HEK293T (cell line): ENCODE measurements at regions not wholly inside any gene's neighbourhood (a gene's known extent, or its start where the extent isn't known, plus 50 kb on each side); places are given as distances from the start of the nearest gene placed in this dataset.

Experiments
- CTCF ChIA-PET: fragments of 350-600 bp; formaldehyde crosslinking; extraction: SDS; loops from one replicate; lab custom pipeline; 2021; ENCODE audit warnings: antibody characterized with exemption, inconsistent platforms; lab: Yijun Ruan, JAX
- POLR2A ChIA-PET: fragments of 350-600 bp; formaldehyde crosslinking; extraction: SDS; loops from one replicate; lab custom pipeline; 2020; ENCODE audit warnings: antibody characterized with exemption, inconsistent platforms; lab: Yijun Ruan, JAX
- DNase-seq: peaks from one replicate; pipeline ENCODE4 v3.0.0; 2012; ENCODE audit warnings: mixed read lengths; ENCODE audit errors: extremely low spot score
- ARNT ChIP-seq: fragments of 450-650 bp; IDR thresholded peaks from 2 replicates; pipeline ENCODE4 v1.6.1; 2017; ENCODE audit warnings: mild to moderate bottlenecking
- BHLHE40 ChIP-seq: fragments of 450-650 bp; IDR thresholded peaks from 2 replicates; pipeline ENCODE4 v1.6.1; 2016; ENCODE audit warnings: mild to moderate bottlenecking, moderate library complexity, borderline replicate concordance
- CTBP1 ChIP-seq: fragments of 450-650 bp; IDR thresholded peaks from 2 replicates; pipeline ENCODE4 v1.6.1; 2016; ENCODE audit warnings: borderline replicate concordance
- ELF4 ChIP-seq: fragments of 450-650 bp; IDR thresholded peaks from 2 replicates; pipeline ENCODE4 v1.6.1; 2017; ENCODE audit warnings: antibody characterized with exemption
- FOXA1 ChIP-seq: fragments of 450-650 bp; IDR thresholded peaks from 2 replicates; pipeline ENCODE4 v1.6.1; 2016; ENCODE audit warnings: mild to moderate bottlenecking
- FOXK2 ChIP-seq: fragments of 450-650 bp; IDR thresholded peaks from 2 replicates; pipeline ENCODE4 v1.6.1; 2016; ENCODE audit warnings: mild to moderate bottlenecking
- FOXM1 ChIP-seq: fragments of 450-650 bp; IDR thresholded peaks from 2 replicates; pipeline ENCODE4 v1.6.1; 2017; ENCODE audit warnings: mild to moderate bottlenecking, borderline replicate concordance
- HDGF ChIP-seq: fragments of 450-650 bp; IDR thresholded peaks from 2 replicates; pipeline ENCODE4 v1.6.1; 2017; ENCODE audit warnings: antibody characterized with exemption, borderline replicate concordance
- L3MBTL2 ChIP-seq: fragments of 450-650 bp; conservative IDR thresholded peaks from 2 replicates; pipeline ENCODE4 v1.6.1; 2016; ENCODE audit warnings: mild to moderate bottlenecking
- LEF1 ChIP-seq: fragments of 450-650 bp; IDR thresholded peaks from 2 replicates; pipeline ENCODE4 v1.6.1; 2017; ENCODE audit warnings: mild to moderate bottlenecking, borderline replicate concordance
- NFRKB ChIP-seq: fragments of 450-650 bp; IDR thresholded peaks from 2 replicates; pipeline ENCODE4 v1.6.1; 2016; ENCODE audit warnings: mild to moderate bottlenecking, moderate library complexity
- PKNOX1 ChIP-seq: fragments of 450-650 bp; IDR thresholded peaks from 2 replicates; pipeline ENCODE4 v1.6.1; 2016
- SP1 ChIP-seq: fragments of 450-650 bp; IDR thresholded peaks from 2 replicates; pipeline ENCODE4 v1.6.1; 2017
- SUZ12 ChIP-seq: fragments of 450-650 bp; IDR thresholded peaks from 2 replicates; pipeline ENCODE4 v1.6.1; 2016; ENCODE audit warnings: mild to moderate bottlenecking
- TARDBP ChIP-seq: fragments of 450-650 bp; IDR thresholded peaks from 2 replicates; pipeline ENCODE4 v1.6.1; 2016
- ZNF384 ChIP-seq: fragments of 450-650 bp; IDR thresholded peaks from 2 replicates; pipeline ENCODE4 v1.6.1; 2016

- no peak for DNase-seq
- ChIA-PET POLR2A (no interaction called here), CTCF (no interaction called here)
- no peak for TF ChIP-seq FOXM1
- TF ChIP-seq ZNF384 = no peak
- TF ChIP-seq TARDBP = no peak
- TF ChIP-seq BHLHE40 = no peak
- no peak for TF ChIP-seq ARNT
- no peak for TF ChIP-seq SP1
- no peak for TF ChIP-seq PKNOX1
- no peak for TF ChIP-seq ELF4
- TF ChIP-seq CTBP1 = no peak
- no peak for TF ChIP-seq FOXK2
- no peak for TF ChIP-seq HDGF
- no peak for TF ChIP-seq FOXA1
These were observed 192.5 kb upstream of the RGPD4 start for GRCh38 chr2:107634172-107634571.

GRCh38 chr2:107635883-107636282 is 190.8 kb upstream of the RGPD4 start:
- no peak for DNase-seq
- ChIA-PET CTCF (no interaction called here), POLR2A (no interaction called here)
- TF ChIP-seq ARNT (no peak), CTBP1 (no peak), LEF1 (no peak), SUZ12 (no peak), ZNF384 (no peak), NFRKB (no peak), ELF4 (no peak), FOXM1 (no peak), FOXK2 (no peak), PKNOX1 (no peak), HDGF (no peak), TARDBP (no peak), L3MBTL2 (no peak), SP1 (no peak), FOXA1 (no peak)

GRCh38 chr2:107645586-107645985 is 181.1 kb upstream of the RGPD4 start:
- CTCF ChIA-PET = no interaction called here
- DNase-seq = no peak
- TF ChIP-seq ARNT (no peak), CTBP1 (no peak), ELF4 (no peak), NFRKB (no peak), L3MBTL2 (no peak), FOXA1 (no peak), BHLHE40 (no peak), SP1 (no peak), SUZ12 (no peak), FOXM1 (no peak), ZNF384 (no peak), FOXK2 (no peak), TARDBP (no peak), LEF1 (no peak), PKNOX1 (no peak), HDGF (no peak)
- POLR2A ChIA-PET = no interaction called here

GRCh38 chr2:107648781-107649404 is 177.8 kb upstream of the RGPD4 start:
- ChIA-PET CTCF (interaction anchor here (0.7 kb wide), 1 partner anchor 1975 kb away, joined by 3 read pairs; no protein-coding TSS in a partner anchor), POLR2A (no interaction called here)
- TF ChIP-seq L3MBTL2 (no peak), LEF1 (no peak), HDGF (no peak), TARDBP (no peak), BHLHE40 (no peak), ELF4 (no peak), FOXK2 (no peak), FOXM1 (no peak), SP1 (no peak), NFRKB (no peak), CTBP1 (no peak), SUZ12 (no peak), PKNOX1 (no peak)
- DNase-seq = no peak

- CTCF ChIA-PET = no interaction called here
- TF ChIP-seq LEF1 (no peak), CTBP1 (no peak), TARDBP (no peak), ZNF384 (no peak), ARNT (no peak), NFRKB (no peak), PKNOX1 (no peak), FOXK2 (no peak), SUZ12 (no peak), L3MBTL2 (no peak), FOXA1 (no peak), SP1 (no peak)
These were observed 169.6 kb upstream of the RGPD4 start for GRCh38 chr2:107657049-107657448.

More at GRCh38 chr2:107657049-107657448, 169.6 kb upstream of the RGPD4 start:
- POLR2A ChIA-PET = no interaction called here
- no peak for DNase-seq
